NT2/D1 (cell line): ENCODE measurements at regions not wholly inside any gene's neighbourhood (a gene's known extent, or its start where the extent isn't known, plus 50 kb on each side); places are given as distances from the start of the nearest gene placed in this dataset.

Source experiments
- YY1 ChIP-seq: IDR thresholded peaks from 2 replicates; pipeline ENCODE4 v1.6.1; 2011; ENCODE audit not compliant: insufficient read length, insufficient read depth
- ZNF274 ChIP-seq: IDR thresholded peaks from 2 replicates; pipeline ENCODE4 v1.6.1; 2011; ENCODE audit warnings: mild to moderate bottlenecking, low read depth, low read length

DNA sequence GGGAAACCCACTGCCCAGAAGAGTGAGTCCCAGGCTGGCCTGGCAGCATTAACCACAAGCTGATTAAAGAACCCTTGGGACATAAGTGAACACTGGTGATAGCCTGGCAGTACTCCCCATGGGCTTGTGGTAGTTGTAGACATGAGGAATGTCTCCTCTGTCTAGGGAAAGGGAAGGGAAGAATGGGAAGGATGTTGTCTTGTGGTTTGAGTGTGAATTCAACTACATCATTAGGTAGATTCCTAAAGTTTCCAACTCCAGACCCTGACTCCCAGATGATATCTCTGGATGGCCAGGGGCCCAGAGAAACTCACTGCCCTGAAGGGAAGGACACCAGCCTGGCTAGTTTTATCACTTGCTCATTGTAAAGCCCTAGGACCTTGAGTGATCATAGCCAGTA, 1012.4 kb upstream of the COX7C start:
- TF ChIP-seq YY1 (no peak), ZNF274 (no peak)
